Type B pancreatic cell (in vitro differentiated cells): ENCODE measurements at regions not wholly inside any gene's neighbourhood (a gene's known extent, or its start where the extent isn't known, plus 50 kb on each side); places are given as distances from the start of the nearest gene placed in this dataset.

ENCODE experiments used
- DNase-seq: peaks from one replicate; pipeline ENCODE4 v3.0.0; 2021; ENCODE audit warnings: mixed read lengths; ENCODE audit not compliant: unreplicated experiment; ENCODE audit errors: extremely low spot score
- H3K27ac Mint-ChIP-seq: 2 replicates; pipeline ENCODE4 v1.8.0; 2021; ENCODE audit warnings: mild to moderate bottlenecking, mixed read lengths
- H3K27me3 Mint-ChIP-seq: 2 replicates; pipeline ENCODE4 v1.8.0; 2021; ENCODE audit warnings: mixed read lengths
- H3K36me3 Mint-ChIP-seq: 2 replicates; pipeline ENCODE4 v1.8.0; 2021; ENCODE audit warnings: mixed read lengths
- H3K4me1 Mint-ChIP-seq: one replicate; pipeline ENCODE4 v1.8.0; 2021; ENCODE audit warnings: mixed read lengths; ENCODE audit not compliant: unreplicated experiment
- H3K4me3 Mint-ChIP-seq: 2 replicates; pipeline ENCODE4 v1.8.0; 2021; ENCODE audit warnings: mild to moderate bottlenecking, mixed read lengths
- H3K9me3 Mint-ChIP-seq: 2 replicates; pipeline ENCODE4 v1.8.0; 2021; ENCODE audit warnings: mixed read lengths
- CTCF ChIP-seq: fragments of 200-600 bp; sonication (generic); conservative IDR thresholded peaks from 2 replicates; pipeline ENCODE4 v1.5.0; 2021; ENCODE audit warnings: antibody characterized with exemption, mild to moderate bottlenecking

GRCh38 chr4:56757821-56758411, 63.6 kb downstream of the SPINK2 start:
- Mint-ChIP-seq H3K27me3 (peaks cover 8% of the 10 kb centered on the region), H3K4me1 (peaks cover 9% of the 10 kb centered on the region), H3K36me3 (no peaks in the 10 kb centered on the region), H3K27ac (peak overlapping the region; percentile 99), H3K9me3 (no peaks in the 10 kb centered on the region), H3K4me3 (peak overlapping the region; percentile 79)
- TF ChIP-seq CTCF, result no peak
- peak; percentile 70 for DNase-seq

GRCh38 chr4:56757261-56757746, 64.2 kb downstream of the SPINK2 start:
- Mint-ChIP-seq H3K27me3 (peaks cover 4% of the 10 kb centered on the region), H3K27ac (peak overlapping the region; percentile 99), H3K9me3 (no peaks in the 10 kb centered on the region), H3K4me1 (peaks cover 9% of the 10 kb centered on the region), H3K4me3 (peak overlapping the region; percentile 79), H3K36me3 (no peaks in the 10 kb centered on the region)
- TF ChIP-seq CTCF, result no peak
- no peak for DNase-seq

GRCh38 chr4:56755901-56756300, 65.6 kb downstream of the SPINK2 start:
- H3K4me1 Mint-ChIP-seq, result peaks cover 9% of the 10 kb centered on the region
- H3K9me3 Mint-ChIP-seq, result peaks cover 3% of the 10 kb centered on the region
- no peaks in the 10 kb centered on the region for H3K27me3 Mint-ChIP-seq
- DNase-seq, result no peak
- no peak overlapping the region for H3K4me3 Mint-ChIP-seq
- H3K27ac Mint-ChIP-seq, result peak overlapping the region; percentile 38
- no peak for TF ChIP-seq CTCF
- H3K36me3 Mint-ChIP-seq, result no peaks in the 10 kb centered on the region

GRCh38 chr4:56752985-56753384, 68.5 kb downstream of the SPINK2 start:
- Mint-ChIP-seq H3K9me3 (peaks cover 3% of the 10 kb centered on the region), H3K27me3 (no peaks in the 10 kb centered on the region), H3K4me1 (peaks cover 9% of the 10 kb centered on the region), H3K36me3 (no peaks in the 10 kb centered on the region), H3K4me3 (peak overlapping the region; percentile 13), H3K27ac (peak overlapping the region; percentile 88)
- no peak for DNase-seq
- TF ChIP-seq CTCF, result no peak

- DNase-seq, result no peak
- H3K9me3 Mint-ChIP-seq, result peaks cover 3% of the 10 kb centered on the region
- no peak overlapping the region for H3K4me3 Mint-ChIP-seq
- no peak for TF ChIP-seq CTCF
- no peaks in the 10 kb centered on the region for H3K4me1 Mint-ChIP-seq
- no peaks in the 10 kb centered on the region for H3K27me3 Mint-ChIP-seq
- no peaks in the 10 kb centered on the region for H3K36me3 Mint-ChIP-seq
- H3K27ac Mint-ChIP-seq, result peak overlapping the region; percentile 37
Observed at GRCh38 chr4:56750231-56750630, 69.1 kb upstream of the HOPX start.
